Gastrocnemius medialis (tissue), 4 donors: ENCODE measurements at regions not wholly inside any gene's neighbourhood (a gene's known extent, or its start where the extent isn't known, plus 50 kb on each side); places are given as distances from the start of the nearest gene placed in this dataset.

Experiments
- POLR2A ChIP-seq, 2 donors: fragments of 450-650 bp; IDR thresholded peaks; one replicate each; pipeline ENCODE4 v1.6.1; 2017; ENCODE audit warnings: antibody characterized with exemption in 2 of 2, mild to moderate bottlenecking in 2 of 2, moderate library complexity in 2 of 2
- TF ChIP-seq, protein P1 (sequence below), 5 experiments: fragments of 450-650 bp in 3 of 5; fragments of 200-600 bp in 2 of 5; sonication (generic) in 2 of 5; IDR thresholded peaks in 4 of 5; conservative IDR thresholded peaks in 1 of 5; 1 replicate in 4 of 5; 2 replicates in 1 of 5; pipeline ENCODE4 v1.5.1; 2016 to 2019; ENCODE audit warnings: antibody characterized with exemption in 5 of 5, mild to moderate bottlenecking in 3 of 5, moderate library complexity in 3 of 5

DNA sequence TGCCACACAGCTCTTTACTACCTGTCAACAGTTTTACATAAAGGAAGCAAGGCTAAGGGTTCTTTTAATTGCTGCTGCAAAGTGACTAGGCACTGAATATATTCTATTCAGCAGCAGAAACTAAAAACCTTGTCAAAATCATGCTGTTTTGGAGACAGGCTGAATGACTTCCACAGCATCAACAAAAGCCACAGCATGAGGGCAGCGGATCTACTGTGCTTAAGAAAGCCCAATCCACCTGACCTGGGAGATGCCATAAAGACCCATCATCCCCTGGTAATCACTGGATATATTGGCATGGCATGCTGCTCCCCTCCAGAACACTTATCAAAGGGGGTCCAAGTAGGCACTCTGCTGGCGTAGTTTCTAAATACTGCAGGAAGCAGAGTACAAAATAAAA, 715.1 kb upstream of the SLC8A1 start:
- TF ChIP-seq POLR2A (IDR thresholded peaks at IDR 0.05) = no peak
- TF ChIP-seq, protein P1, sequence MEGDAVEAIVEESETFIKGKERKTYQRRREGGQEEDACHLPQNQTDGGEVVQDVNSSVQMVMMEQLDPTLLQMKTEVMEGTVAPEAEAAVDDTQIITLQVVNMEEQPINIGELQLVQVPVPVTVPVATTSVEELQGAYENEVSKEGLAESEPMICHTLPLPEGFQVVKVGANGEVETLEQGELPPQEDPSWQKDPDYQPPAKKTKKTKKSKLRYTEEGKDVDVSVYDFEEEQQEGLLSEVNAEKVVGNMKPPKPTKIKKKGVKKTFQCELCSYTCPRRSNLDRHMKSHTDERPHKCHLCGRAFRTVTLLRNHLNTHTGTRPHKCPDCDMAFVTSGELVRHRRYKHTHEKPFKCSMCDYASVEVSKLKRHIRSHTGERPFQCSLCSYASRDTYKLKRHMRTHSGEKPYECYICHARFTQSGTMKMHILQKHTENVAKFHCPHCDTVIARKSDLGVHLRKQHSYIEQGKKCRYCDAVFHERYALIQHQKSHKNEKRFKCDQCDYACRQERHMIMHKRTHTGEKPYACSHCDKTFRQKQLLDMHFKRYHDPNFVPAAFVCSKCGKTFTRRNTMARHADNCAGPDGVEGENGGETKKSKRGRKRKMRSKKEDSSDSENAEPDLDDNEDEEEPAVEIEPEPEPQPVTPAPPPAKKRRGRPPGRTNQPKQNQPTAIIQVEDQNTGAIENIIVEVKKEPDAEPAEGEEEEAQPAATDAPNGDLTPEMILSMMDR (IDR thresholded peaks at IDR 0.05 in 4 of 5, conservative IDR thresholded peaks at IDR 0.05 in 1 of 5) = no peak
